HepG2 (cell line): ENCODE measurements at regions not wholly inside any gene's neighbourhood (a gene's known extent, or its start where the extent isn't known, plus 50 kb on each side); places are given as distances from the start of the nearest gene placed in this dataset.

Experiments used
- CREBL2 ChIP-seq: sonication (generic); formaldehyde crosslinking; IDR thresholded peaks from 2 replicates; pipeline ENCODE4 v1.8.1; 2023; ENCODE audit warnings: missing genetic modification reagents, mild to moderate bottlenecking, borderline replicate concordance
- CTCF ChIP-seq: sonication (generic); formaldehyde crosslinking; IDR thresholded peaks from 2 replicates; pipeline ENCODE4 v1.5.0; 2020; ENCODE audit warnings: mild to moderate bottlenecking, missing genetic modification reagents, moderate library complexity
- HIVEP1 ChIP-seq: sonication (generic); formaldehyde crosslinking; IDR thresholded peaks from 2 replicates; pipeline ENCODE4 v1.4.0; 2020; ENCODE audit warnings: mild to moderate bottlenecking, missing genetic modification reagents
- KMT2A ChIP-seq: sonication (generic); formaldehyde crosslinking; IDR thresholded peaks from 2 replicates; pipeline ENCODE4 v1.4.0; 2020; ENCODE audit warnings: missing genetic modification reagents
- MAFK ChIP-seq, 2 experiments: IDR thresholded peaks in 1 of 2; conservative IDR thresholded peaks in 1 of 2; 2 replicates each; pipeline ENCODE4 v1.6.1; 2011; ENCODE audit warnings: improper control_type of control experiment in 2 of 2, low read length in 2 of 2
- NFATC3 ChIP-seq: sonication (generic); formaldehyde crosslinking; IDR thresholded peaks from 2 replicates; pipeline ENCODE4 v1.5.1; 2020; ENCODE audit warnings: mild to moderate bottlenecking, missing genetic modification reagents
- STAG1 ChIP-seq: sonication (generic); formaldehyde crosslinking; IDR thresholded peaks from 2 replicates; pipeline ENCODE4 v1.4.0; 2020; ENCODE audit warnings: missing genetic modification reagents
- SUZ12 ChIP-seq: fragments of 150-350 bp; IDR thresholded peaks from 2 replicates; pipeline ENCODE4 v1.6.1; 2014; ENCODE audit warnings: low read depth, low read length
- ZBTB10 ChIP-seq: sonication (generic); formaldehyde crosslinking; IDR thresholded peaks from 2 replicates; pipeline ENCODE4 v1.4.0; 2020; ENCODE audit warnings: missing genetic modification reagents, borderline replicate concordance
- ZBTB26 ChIP-seq: IDR thresholded peaks from 2 replicates; pipeline ENCODE4 v1.6.1; 2016; ENCODE audit warnings: missing compliant biosample characterization, missing genetic modification reagents, borderline replicate concordance
- ZNF143 ChIP-seq: sonication (generic); formaldehyde crosslinking; IDR thresholded peaks from 2 replicates; pipeline ENCODE4 v1.4.0; 2020; ENCODE audit warnings: missing genetic modification reagents
- TF ChIP-seq, protein P1 (sequence below): sonication (generic); formaldehyde crosslinking; IDR thresholded peaks from 2 replicates; pipeline ENCODE4 v1.4.0; 2020; ENCODE audit warnings: missing genetic modification reagents

DNA sequence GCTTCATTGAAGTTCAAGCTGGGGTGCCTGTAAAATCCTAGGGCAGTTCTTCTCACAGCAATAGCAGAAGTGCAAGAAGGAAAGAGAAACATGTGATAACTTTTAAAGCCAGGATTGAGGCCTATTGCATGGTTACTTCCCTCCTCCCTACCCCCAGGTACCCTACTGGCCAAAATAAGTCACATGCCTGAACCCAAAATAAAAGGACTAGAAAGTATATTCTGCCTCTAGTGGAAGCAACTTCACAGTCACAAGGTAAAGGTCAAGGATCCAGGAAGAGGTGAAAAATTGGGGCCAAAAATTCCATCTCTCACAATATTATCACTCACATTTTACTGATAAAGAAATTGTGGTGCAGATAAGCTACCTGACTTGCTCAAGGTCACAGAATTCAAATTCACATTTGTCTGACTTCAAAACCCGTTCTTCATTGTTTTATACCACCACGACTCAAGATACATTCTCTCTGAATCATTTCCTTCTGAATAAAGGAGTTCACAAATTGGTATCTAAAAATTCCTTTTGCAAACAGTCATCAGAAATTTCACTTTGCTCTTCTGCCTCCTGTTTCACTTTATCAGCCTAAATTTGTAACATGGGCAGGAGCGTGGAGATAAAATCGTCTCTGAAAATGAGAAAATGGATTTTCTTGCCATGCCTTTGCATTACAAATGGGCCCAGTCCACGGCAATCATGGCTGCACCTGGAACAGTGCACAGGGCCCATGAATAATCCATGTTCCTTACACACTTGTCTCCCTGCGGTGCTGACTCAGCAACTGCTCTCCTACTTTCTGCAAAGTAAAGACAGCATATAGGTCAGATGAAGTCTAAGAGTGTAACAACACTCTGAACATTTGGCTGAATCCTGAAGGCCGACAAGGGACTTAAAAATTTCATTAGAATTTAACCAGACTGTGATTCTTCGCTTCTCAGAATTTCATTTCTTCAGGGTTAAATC lies 485.3 kb upstream of the NFIA start:
- TF ChIP-seq STAG1 (no peak), HIVEP1 (CRISPR knock-in tag) (no peak), MAFK (conservative IDR thresholded peaks at IDR 0.05 in 1 of 2, IDR thresholded peaks at IDR 0.05 in 1 of 2; ENCODE audit: low read length in 2 of 2) (peak; percentile 80 to 93), KMT2A (CRISPR knock-in tag) (no peak), ZBTB26 (CRISPR knock-in tag) (no peak), NFATC3 (CRISPR knock-in tag) (no peak), SUZ12 (no peak), ZBTB10 (no peak), CREBL2 (no peak), ZNF143 (CRISPR knock-in tag) (no peak), CTCF (CRISPR knock-in tag) (no peak)
- TF ChIP-seq, protein P1, sequence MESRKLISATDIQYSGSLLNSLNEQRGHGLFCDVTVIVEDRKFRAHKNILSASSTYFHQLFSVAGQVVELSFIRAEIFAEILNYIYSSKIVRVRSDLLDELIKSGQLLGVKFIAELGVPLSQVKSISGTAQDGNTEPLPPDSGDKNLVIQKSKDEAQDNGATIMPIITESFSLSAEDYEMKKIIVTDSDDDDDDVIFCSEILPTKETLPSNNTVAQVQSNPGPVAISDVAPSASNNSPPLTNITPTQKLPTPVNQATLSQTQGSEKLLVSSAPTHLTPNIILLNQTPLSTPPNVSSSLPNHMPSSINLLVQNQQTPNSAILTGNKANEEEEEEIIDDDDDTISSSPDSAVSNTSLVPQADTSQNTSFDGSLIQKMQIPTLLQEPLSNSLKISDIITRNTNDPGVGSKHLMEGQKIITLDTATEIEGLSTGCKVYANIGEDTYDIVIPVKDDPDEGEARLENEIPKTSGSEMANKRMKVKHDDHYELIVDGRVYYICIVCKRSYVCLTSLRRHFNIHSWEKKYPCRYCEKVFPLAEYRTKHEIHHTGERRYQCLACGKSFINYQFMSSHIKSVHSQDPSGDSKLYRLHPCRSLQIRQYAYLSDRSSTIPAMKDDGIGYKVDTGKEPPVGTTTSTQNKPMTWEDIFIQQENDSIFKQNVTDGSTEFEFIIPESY, result no peak
